ENCODE measurements at regions not wholly inside any gene's neighbourhood (a gene's known extent, or its start where the extent isn't known, plus 50 kb on each side); places are given as distances from the start of the nearest gene placed in this dataset.

DNA sequence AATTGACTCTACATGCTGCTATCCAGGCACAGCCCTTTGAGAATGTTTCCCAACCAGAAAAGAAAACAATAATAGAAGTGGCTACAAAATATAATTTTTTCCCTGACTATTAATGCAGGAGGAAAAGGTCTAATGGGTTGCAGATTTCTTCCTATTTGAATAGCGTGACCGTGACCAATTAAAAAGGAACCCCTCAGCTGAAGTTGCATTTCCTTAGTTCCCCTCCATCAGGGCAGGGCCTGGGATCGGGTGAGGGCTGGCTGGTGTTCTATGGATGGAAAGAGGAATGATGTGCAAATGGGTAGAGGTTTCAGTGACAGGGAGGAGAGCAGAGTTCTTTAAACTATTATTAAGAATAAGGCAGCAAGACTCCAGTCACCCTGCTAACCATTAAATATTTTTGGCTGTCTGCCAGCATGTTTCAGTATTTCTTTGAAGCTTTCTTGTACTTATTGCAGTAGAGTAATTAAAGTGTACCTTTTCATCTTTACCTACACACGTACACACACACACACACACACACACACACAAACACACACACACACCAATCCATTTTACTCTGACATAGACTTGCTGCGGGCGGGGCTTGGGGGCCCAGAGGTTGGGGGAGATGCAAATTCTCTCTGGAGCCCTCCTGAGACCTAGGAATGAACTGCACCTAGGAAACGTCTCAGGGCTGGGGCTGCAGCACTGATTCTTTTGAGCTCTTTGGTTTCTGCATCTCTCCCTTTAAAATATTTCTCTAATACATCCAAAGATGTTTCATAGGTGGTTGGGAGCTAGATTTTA, 154.8 kb upstream of the SLC35B3 start:
- peak; percentile 74 for TF ChIP-seq LCORL (IDR thresholded peaks at IDR 0.05)
- no peak for TF ChIP-seq LCORL (CRISPR knock-in tag; IDR thresholded peaks at IDR 0.05)
- no peak for TF ChIP-seq PTBP1 (IDR thresholded peaks at IDR 0.05; ENCODE audit: low read depth, low read length, poor library complexity, severe bottlenecking)
- TF ChIP-seq, protein P1, sequence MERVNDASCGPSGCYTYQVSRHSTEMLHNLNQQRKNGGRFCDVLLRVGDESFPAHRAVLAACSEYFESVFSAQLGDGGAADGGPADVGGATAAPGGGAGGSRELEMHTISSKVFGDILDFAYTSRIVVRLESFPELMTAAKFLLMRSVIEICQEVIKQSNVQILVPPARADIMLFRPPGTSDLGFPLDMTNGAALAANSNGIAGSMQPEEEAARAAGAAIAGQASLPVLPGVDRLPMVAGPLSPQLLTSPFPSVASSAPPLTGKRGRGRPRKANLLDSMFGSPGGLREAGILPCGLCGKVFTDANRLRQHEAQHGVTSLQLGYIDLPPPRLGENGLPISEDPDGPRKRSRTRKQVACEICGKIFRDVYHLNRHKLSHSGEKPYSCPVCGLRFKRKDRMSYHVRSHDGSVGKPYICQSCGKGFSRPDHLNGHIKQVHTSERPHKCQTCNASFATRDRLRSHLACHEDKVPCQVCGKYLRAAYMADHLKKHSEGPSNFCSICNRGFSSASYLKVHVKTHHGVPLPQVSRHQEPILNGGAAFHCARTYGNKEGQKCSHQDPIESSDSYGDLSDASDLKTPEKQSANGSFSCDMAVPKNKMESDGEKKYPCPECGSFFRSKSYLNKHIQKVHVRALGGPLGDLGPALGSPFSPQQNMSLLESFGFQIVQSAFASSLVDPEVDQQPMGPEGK (CRISPR knock-in tag; IDR thresholded peaks at IDR 0.05), result peak; percentile 70
- Histone ChIP-seq H3K9ac (ENCODE audit: insufficient read depth, low read depth, low read length) (no peak overlapping the region), H4K20me1 (ENCODE audit: insufficient read depth, low read length) (no peaks in the 10 kb centered on the region), H3K27me3 (ENCODE audit: control insufficient read depth in 1 of 2, insufficient read depth in 2 of 2, low read length in 2 of 2) (no peaks in the 10 kb centered on the region), H3K4me1 (ENCODE audit: insufficient read depth, low read length) (no peaks in the 10 kb centered on the region), H2AFZ (ENCODE audit: low read length) (no peak overlapping the region), H3K4me3 (replicated peaks in 1 of 3; ENCODE audit: insufficient read depth in 1 of 3, low read depth in 2 of 3, low read length in 3 of 3) (no peak overlapping the region), H3K9me3 (ENCODE audit: low read length) (peaks cover 14% of the 10 kb centered on the region; the same call in 1 of the 2 replicates), H3K4me2 (ENCODE audit: low read depth, low read length) (no peak overlapping the region), H3K36me3 (replicated peaks in 1 of 2; ENCODE audit: control insufficient read depth in 1 of 2, insufficient read depth in 2 of 2, low read length in 2 of 2) (no peaks in the 10 kb centered on the region), H3K79me2 (ENCODE audit: insufficient read depth, low read length) (no peaks in the 10 kb centered on the region), H3K27ac (ENCODE audit: extremely low read length, insufficient read depth, low read length) (no peak overlapping the region)
- DNase-seq (ENCODE audit: low spot score) (no peak), FAIRE-seq (no peak), ATAC-seq (peak; percentile 88)
- no TSS peak for BruUV-seq (replicated peaks)
- WGBS (ENCODE audit: low lambda C conversion rate), result 4% methylated on average over 7 of the region's 7 CpGs
- POLR2A ChIA-PET, result no interaction called here
- in situ Hi-C loops (cut with HindIII; ENCODE audit: extremely low pct_ligation_motif_present, low pct_unique_long_range_greater_than_20kb), result no loop called here
- intact Hi-C loops (cut with micrococcal nuclease; ENCODE audit: unreplicated experiment), result no loop called here
- CTCF ChIA-PET (ENCODE audit: low intra/inter-chr PET ratio, low total read pairs), result no interaction called here

GRCh38 chr6:8588176-8588575, 152.8 kb upstream of the SLC35B3 start:
- ChIA-PET POLR2A (no interaction called here), CTCF (ENCODE audit: low intra/inter-chr PET ratio, low total read pairs) (no interaction called here)
- Histone ChIP-seq H3K4me3 (replicated peaks in 1 of 3; ENCODE audit: insufficient read depth in 1 of 3, low read depth in 2 of 3, low read length in 3 of 3) (no peak overlapping the region), H3K4me1 (ENCODE audit: insufficient read depth, low read length) (no peaks in the 10 kb centered on the region), H3K27me3 (ENCODE audit: control insufficient read depth in 1 of 2, insufficient read depth in 2 of 2, low read length in 2 of 2) (no peaks in the 10 kb centered on the region), H3K27ac (ENCODE audit: extremely low read length, insufficient read depth, low read length) (no peak overlapping the region), H3K9ac (ENCODE audit: insufficient read depth, low read depth, low read length) (no peak overlapping the region), H3K4me2 (ENCODE audit: low read depth, low read length) (no peak overlapping the region), H3K9me3 (ENCODE audit: low read length) (peaks cover 17% of the 10 kb centered on the region; the same call in 1 of the 2 replicates), H4K20me1 (ENCODE audit: insufficient read depth, low read length) (no peaks in the 10 kb centered on the region), H2AFZ (ENCODE audit: low read length) (no peak overlapping the region), H3K79me2 (ENCODE audit: insufficient read depth, low read length) (no peaks in the 10 kb centered on the region), H3K36me3 (replicated peaks in 1 of 2; ENCODE audit: control insufficient read depth in 1 of 2, insufficient read depth in 2 of 2, low read length in 2 of 2) (no peaks in the 10 kb centered on the region)
- WGBS (ENCODE audit: low lambda C conversion rate), result 7% methylated on average over 1 of the region's 1 CpG
- intact Hi-C loops (cut with micrococcal nuclease; ENCODE audit: unreplicated experiment) (no loop called here), in situ Hi-C loops (cut with HindIII; ENCODE audit: extremely low pct_ligation_motif_present, low pct_unique_long_range_greater_than_20kb) (no loop called here)
- FAIRE-seq (no peak), DNase-seq (ENCODE audit: low spot score) (no peak), ATAC-seq (no peak)
- no TSS peak for BruUV-seq (replicated peaks)
- TF ChIP-seq, protein P2, sequence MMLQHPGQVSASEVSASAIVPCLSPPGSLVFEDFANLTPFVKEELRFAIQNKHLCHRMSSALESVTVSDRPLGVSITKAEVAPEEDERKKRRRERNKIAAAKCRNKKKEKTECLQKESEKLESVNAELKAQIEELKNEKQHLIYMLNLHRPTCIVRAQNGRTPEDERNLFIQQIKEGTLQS (CRISPR knock-in tag; IDR thresholded peaks at IDR 0.05), result no peak
- TF ChIP-seq, protein P3, sequence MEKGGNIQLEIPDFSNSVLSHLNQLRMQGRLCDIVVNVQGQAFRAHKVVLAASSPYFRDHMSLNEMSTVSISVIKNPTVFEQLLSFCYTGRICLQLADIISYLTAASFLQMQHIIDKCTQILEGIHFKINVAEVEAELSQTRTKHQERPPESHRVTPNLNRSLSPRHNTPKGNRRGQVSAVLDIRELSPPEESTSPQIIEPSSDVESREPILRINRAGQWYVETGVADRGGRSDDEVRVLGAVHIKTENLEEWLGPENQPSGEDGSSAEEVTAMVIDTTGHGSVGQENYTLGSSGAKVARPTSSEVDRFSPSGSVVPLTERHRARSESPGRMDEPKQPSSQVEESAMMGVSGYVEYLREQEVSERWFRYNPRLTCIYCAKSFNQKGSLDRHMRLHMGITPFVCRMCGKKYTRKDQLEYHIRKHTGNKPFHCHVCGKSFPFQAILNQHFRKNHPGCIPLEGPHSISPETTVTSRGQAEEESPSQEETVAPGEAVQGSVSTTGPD (CRISPR knock-in tag; IDR thresholded peaks at IDR 0.05), result no peak
- no peak for TF ChIP-seq SP5 (CRISPR knock-in tag; IDR thresholded peaks at IDR 0.05; ENCODE audit: borderline replicate concordance, low read depth)
- TF ChIP-seq MYC (CRISPR knock-in tag; IDR thresholded peaks at IDR 0.05; ENCODE audit: borderline replicate concordance), result no peak
- TF ChIP-seq ZNF225 (CRISPR knock-in tag; IDR thresholded peaks at IDR 0.05), result no peak
- TF ChIP-seq, protein P4, sequence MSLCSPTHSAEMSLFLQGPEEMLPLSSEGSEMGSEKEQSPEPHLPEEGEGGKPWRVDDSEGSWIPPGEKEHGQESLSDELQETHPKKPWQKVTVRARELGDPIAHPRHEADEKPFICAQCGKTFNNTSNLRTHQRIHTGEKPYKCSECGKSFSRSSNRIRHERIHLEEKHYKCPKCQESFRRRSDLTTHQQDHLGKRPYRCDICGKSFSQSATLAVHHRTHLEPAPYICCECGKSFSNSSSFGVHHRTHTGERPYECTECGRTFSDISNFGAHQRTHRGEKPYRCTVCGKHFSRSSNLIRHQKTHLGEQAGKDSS (CRISPR knock-in tag; IDR thresholded peaks at IDR 0.05; ENCODE audit: borderline replicate concordance, low read depth), result no peak
- TF ChIP-seq LRRFIP1 (CRISPR knock-in tag; conservative IDR thresholded peaks at IDR 0.05), result no peak

All from HepG2 (cell line).